ENCODE measurements at regions not wholly inside any gene's neighbourhood (a gene's known extent, or its start where the extent isn't known, plus 50 kb on each side); places are given as distances from the start of the nearest gene placed in this dataset.
"Not testable (repeated sequence)": the region's sequence is repeated elsewhere in the genome, so short reads cannot be mapped to it uniquely, and the experiment has no call there.

GRCh38 chr4:187396106-187396505 is 599.5 kb upstream of the ZFP42 start:
- H3K9me3 ChIP-seq (ENCODE audit: control insufficient read depth in 2 of 3, insufficient read depth in 1 of 3, low read length in 3 of 3), result no peaks in the 10 kb centered on the region
- H3K27ac ChIP-seq (ENCODE audit: low read depth in 2 of 2, low read length in 2 of 2), result no peak overlapping the region
- H3K36me3 ChIP-seq (ENCODE audit: control insufficient read depth in 2 of 3, insufficient read depth in 3 of 3, low read length in 3 of 3), result no peaks in the 10 kb centered on the region
- FAIRE-seq (no peak), DNase-seq (no peak)
- H3K27me3 ChIP-seq (ENCODE audit: control insufficient read depth, insufficient read depth, low read length), result no peaks in the 10 kb centered on the region
- no peak for TF ChIP-seq CTCF (IDR thresholded peaks at IDR 0.05; ENCODE audit: borderline replicate concordance, extremely low read depth, insufficient read depth)
- no peak overlapping the region for H3K9ac ChIP-seq (ENCODE audit: low read length in 3 of 3)
- H3K4me3 ChIP-seq (ENCODE audit: low read length in 3 of 3), result no peak overlapping the region
- H3K4me1 ChIP-seq (ENCODE audit: control insufficient read depth in 2 of 3, insufficient read depth in 2 of 3, low read depth in 1 of 3, low read length in 3 of 3), result no peaks in the 10 kb centered on the region
- intact Hi-C loops (cut with DNase I), result no loop called here

GRCh38 chr4:187408447-187408846 is 587.1 kb upstream of the ZFP42 start:
- DNase-seq; H3K4me1 ChIP-seq (ENCODE audit: control insufficient read depth in 2 of 3, insufficient read depth in 2 of 3, low read depth in 1 of 3, low read length in 3 of 3); H3K9me3 ChIP-seq (ENCODE audit: control insufficient read depth in 2 of 3, insufficient read depth in 1 of 3, low read length in 3 of 3); H3K27ac ChIP-seq (ENCODE audit: low read depth in 2 of 2, low read length in 2 of 2); H3K36me3 ChIP-seq (ENCODE audit: control insufficient read depth in 2 of 3, insufficient read depth in 3 of 3, low read length in 3 of 3); intact Hi-C loops (cut with DNase I); FAIRE-seq; H3K4me3 ChIP-seq (ENCODE audit: low read length in 3 of 3); H3K27me3 ChIP-seq (ENCODE audit: control insufficient read depth, insufficient read depth, low read length); H3K9ac ChIP-seq (ENCODE audit: low read length in 3 of 3): not testable (repeated sequence)

DNA sequence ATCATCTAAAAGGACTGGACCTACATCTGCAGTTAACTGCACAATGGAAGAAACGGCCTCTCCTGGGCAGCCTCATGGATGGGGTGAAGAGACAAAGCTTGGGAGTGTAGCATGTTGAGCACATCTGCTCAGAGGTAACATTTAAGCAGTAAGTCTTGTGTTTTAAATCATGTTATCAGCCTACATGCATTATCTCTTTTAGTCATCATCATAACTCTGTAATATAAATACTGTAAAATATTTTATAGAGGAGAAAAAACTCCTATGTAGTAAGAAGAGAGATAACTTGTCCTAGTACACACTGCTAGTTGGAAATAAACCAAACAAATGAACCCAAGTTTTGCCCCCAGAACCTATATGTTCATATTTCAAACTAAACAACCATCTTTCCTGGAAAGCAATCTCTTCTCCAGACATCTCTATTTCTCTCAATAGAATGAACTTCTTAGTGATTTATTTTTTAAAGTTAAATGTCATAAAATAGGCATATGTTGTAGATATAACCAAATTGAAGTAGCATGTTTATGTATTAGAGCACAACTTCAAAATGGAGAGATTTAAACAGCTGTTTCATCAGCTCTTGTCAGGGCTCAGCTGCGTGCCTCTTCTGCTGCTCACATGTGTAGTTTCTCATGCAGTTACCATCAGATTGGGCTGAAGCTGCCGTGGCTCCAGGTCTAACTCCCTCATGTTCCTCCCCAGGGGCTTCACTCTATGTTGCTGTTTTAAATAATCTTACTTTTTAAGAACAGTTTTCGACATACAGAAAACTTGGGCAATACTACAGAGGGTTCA is 581.8 kb upstream of the ZFP42 start:
- Histone ChIP-seq H3K9ac (ENCODE audit: low read length in 3 of 3) (no peak overlapping the region), H3K27me3 (ENCODE audit: control insufficient read depth, insufficient read depth, low read length) (no peaks in the 10 kb centered on the region), H3K4me1 (ENCODE audit: control insufficient read depth in 2 of 3, insufficient read depth in 2 of 3, low read depth in 1 of 3, low read length in 3 of 3) (no peaks in the 10 kb centered on the region), H3K4me3 (ENCODE audit: low read length in 3 of 3) (no peak overlapping the region), H3K36me3 (ENCODE audit: control insufficient read depth in 2 of 3, insufficient read depth in 3 of 3, low read length in 3 of 3) (no peaks in the 10 kb centered on the region), H3K27ac (ENCODE audit: low read depth in 2 of 2, low read length in 2 of 2) (no peak overlapping the region), H3K9me3 (ENCODE audit: control insufficient read depth in 2 of 3, insufficient read depth in 1 of 3, low read length in 3 of 3) (no peaks in the 10 kb centered on the region)
- no peak for TF ChIP-seq CTCF (IDR thresholded peaks at IDR 0.05; ENCODE audit: borderline replicate concordance, extremely low read depth, insufficient read depth)
- intact Hi-C loops (cut with DNase I), result no loop called here
- DNase-seq, result no peak
- FAIRE-seq, result no peak

GRCh38 chr4:187414716-187415115 is 580.9 kb upstream of the ZFP42 start:
- no peak overlapping the region for H3K4me3 ChIP-seq (ENCODE audit: low read length in 3 of 3)
- no peaks in the 10 kb centered on the region for H3K9me3 ChIP-seq (ENCODE audit: control insufficient read depth in 2 of 3, insufficient read depth in 1 of 3, low read length in 3 of 3)
- DNase-seq, result no peak
- H3K27ac ChIP-seq (ENCODE audit: low read depth in 2 of 2, low read length in 2 of 2), result no peak overlapping the region
- no peak for TF ChIP-seq CTCF (IDR thresholded peaks at IDR 0.05; ENCODE audit: borderline replicate concordance, extremely low read depth, insufficient read depth)
- H3K36me3 ChIP-seq (ENCODE audit: control insufficient read depth in 2 of 3, insufficient read depth in 3 of 3, low read length in 3 of 3), result no peaks in the 10 kb centered on the region
- FAIRE-seq, result no peak
- no peaks in the 10 kb centered on the region for H3K27me3 ChIP-seq (ENCODE audit: control insufficient read depth, insufficient read depth, low read length)
- intact Hi-C loops (cut with DNase I), result no loop called here
- no peaks in the 10 kb centered on the region for H3K4me1 ChIP-seq (ENCODE audit: control insufficient read depth in 2 of 3, insufficient read depth in 2 of 3, low read depth in 1 of 3, low read length in 3 of 3)
- H3K9ac ChIP-seq (ENCODE audit: low read length in 3 of 3), result no peak overlapping the region

All from kidney (tissue), 13 donors.